HG03135 (cell line): ENCODE measurements at regions not wholly inside any gene's neighbourhood (a gene's known extent, or its start where the extent isn't known, plus 50 kb on each side); places are given as distances from the start of the nearest gene placed in this dataset.
"Not testable (repeated sequence)": the region's sequence is repeated elsewhere in the genome, so short reads cannot be mapped to it uniquely, and the experiment has no call there.

ENCODE experiments used
- ATAC-seq: cut with Tn5 transposase; IDR thresholded peaks from one replicate; pipeline ENCODE4 v1.9.1; 2021; ENCODE audit warnings: mild to moderate bottlenecking, moderate library complexity; ENCODE audit not compliant: unreplicated experiment

GRCh38 chr11:134498326-134499139 is 86.5 kb upstream of the B3GAT1 start:
- ATAC-seq = no peak

- ATAC-seq = no peak
Measured at GRCh38 chr11:134497586-134497985, 85.5 kb upstream of the B3GAT1 start.

- ATAC-seq = not testable (repeated sequence)
Measured at GRCh38 chr11:134496058-134496457, 84.0 kb upstream of the B3GAT1 start.

- not testable (repeated sequence) for ATAC-seq
Measured at GRCh38 chr11:134494395-134494794, 82.4 kb upstream of the B3GAT1 start.

GRCh38 chr11:134492411-134492810 is 80.4 kb upstream of the B3GAT1 start:
- ATAC-seq = not testable (repeated sequence)

GRCh38 chr11:134489728-134490127 is 77.7 kb upstream of the B3GAT1 start:
- ATAC-seq = no peak

GRCh38 chr11:134488913-134489312 is 76.9 kb upstream of the B3GAT1 start:
- no peak for ATAC-seq

GRCh38 chr11:134488512-134488911 is 76.5 kb upstream of the B3GAT1 start:
- no peak for ATAC-seq

GRCh38 chr11:134487696-134488095 is 75.7 kb upstream of the B3GAT1 start:
- no peak for ATAC-seq

- ATAC-seq = no peak
Measured at GRCh38 chr11:134486704-134487103, 74.7 kb upstream of the B3GAT1 start.

- no peak for ATAC-seq
Measured at GRCh38 chr11:134486106-134486505, 74.1 kb upstream of the B3GAT1 start.

- no peak for ATAC-seq
Measured at GRCh38 chr11:134485316-134485715, 73.3 kb upstream of the B3GAT1 start.

GRCh38 chr11:134483857-134484256 is 71.8 kb upstream of the B3GAT1 start:
- ATAC-seq = no peak

- no peak for ATAC-seq
Measured at GRCh38 chr11:134483291-134483690, 71.2 kb upstream of the B3GAT1 start.

GRCh38 chr11:134482865-134483264 is 70.8 kb upstream of the B3GAT1 start:
- ATAC-seq = no peak

- ATAC-seq = no peak
Measured at GRCh38 chr11:134481933-134482527, 70.0 kb upstream of the B3GAT1 start.

GRCh38 chr11:134481135-134481534 is 69.1 kb upstream of the B3GAT1 start:
- ATAC-seq = no peak

- ATAC-seq = no peak
Measured at GRCh38 chr11:134480136-134480712, 68.2 kb upstream of the B3GAT1 start.

GRCh38 chr11:134479206-134480135 is 67.4 kb upstream of the B3GAT1 start:
- no peak for ATAC-seq

- ATAC-seq = no peak
Measured at GRCh38 chr11:134478611-134479010, 66.6 kb upstream of the B3GAT1 start.

GRCh38 chr11:134478176-134478575 is 66.1 kb upstream of the B3GAT1 start:
- ATAC-seq = no peak
